K562 (cell line): ENCODE measurements at regions not wholly inside any gene's neighbourhood (a gene's known extent, or its start where the extent isn't known, plus 50 kb on each side); places are given as distances from the start of the nearest gene placed in this dataset.

Experiments
- ZBTB40 ChIP-seq, 2 experiments: fragments of 450-650 bp in 1 of 2; sonication (generic) in 1 of 2; formaldehyde crosslinking in 1 of 2; IDR thresholded peaks; 2 replicates each; pipeline versions ENCODE4 v1.7.1 to v1.9.0; 2016 to 2022; ENCODE audit warnings: inconsistent platforms in 1 of 2, mild to moderate bottlenecking in 1 of 2, missing genetic modification reagents in 1 of 2
- ZNF589 ChIP-seq: fragments of 200-800 bp; sonication (Bioruptor generic); IDR thresholded peaks from 2 replicates; pipeline ENCODE4 v1.6.1; 2016; ENCODE audit warnings: low read depth, missing genetic modification characterization, missing compliant biosample characterization
- ZNF75A ChIP-seq: fragments of 450-650 bp; formaldehyde crosslinking; IDR thresholded peaks from 2 replicates; pipeline ENCODE4 v1.4.0; 2020; ENCODE audit warnings: mild to moderate bottlenecking

GRCh38 chr2:15871239-15871783 lies 69.0 kb upstream of the MYCN start (continued):
- TF ChIP-seq ZBTB40 (IDR thresholded peaks at IDR 0.05) (no peak), ZBTB40 (CRISPR knock-in tag; IDR thresholded peaks at IDR 0.05) (no peak), ZNF75A (no peak), ZNF589 (CRISPR knock-in tag) (no peak)
- TF ChIP-seq, all 486 proteins: peak for 0
